ENCODE measurements at regions not wholly inside any gene's neighbourhood (a gene's known extent, or its start where the extent isn't known, plus 50 kb on each side); places are given as distances from the start of the nearest gene placed in this dataset.

DNA sequence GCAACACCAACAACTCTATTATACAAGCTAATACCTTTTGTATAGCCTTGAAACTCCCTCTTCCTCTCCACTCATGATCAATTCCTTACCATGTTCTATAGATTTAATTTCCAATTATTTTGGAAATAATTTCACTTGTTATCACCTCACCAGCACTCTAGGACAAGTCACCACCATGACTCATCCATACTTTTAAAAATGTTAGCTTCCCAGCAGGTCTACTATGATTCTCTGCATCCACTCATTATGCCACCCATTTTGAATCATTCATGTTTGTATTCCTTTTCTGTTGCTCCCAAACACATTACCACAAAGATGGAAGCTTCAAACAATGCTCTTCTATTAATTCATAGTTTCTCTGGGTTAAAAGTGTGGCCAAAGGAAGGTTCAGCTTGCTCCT, 469.6 kb downstream of the PDGFC start:
- intact Hi-C loops (cut with micrococcal nuclease): no loop called here
- ATAC-seq (ENCODE audit: low read depth) (no peak), DNase-seq (no peak)
- Histone ChIP-seq H3K4me1 (ENCODE audit: control insufficient read depth in 2 of 2, insufficient read depth in 2 of 2, low read length in 2 of 2) (no peaks in the 10 kb centered on the region), H3K4me3 (ENCODE audit: control extremely low read depth in 1 of 5, extremely low read depth in 1 of 5, insufficient read depth in 1 of 5, low read depth in 2 of 5, low read length in 4 of 5) (no peak overlapping the region), H3K79me2 (ENCODE audit: control insufficient read depth, insufficient read depth, low read length) (no peaks in the 10 kb centered on the region), H3K27me3 (replicated peaks in 1 of 4; ENCODE audit: control extremely low read depth in 1 of 4, control insufficient read depth in 3 of 4, insufficient read depth in 4 of 4, low read length in 3 of 4) (no peaks in the 10 kb centered on the region), H3K36me3 (replicated peaks in 1 of 2; ENCODE audit: control extremely low read depth in 1 of 2, control insufficient read depth in 1 of 2, extremely low read depth in 1 of 2, insufficient read depth in 2 of 2, low read length in 1 of 2) (no peaks in the 10 kb centered on the region), H3K27ac (ENCODE audit: low read length in 2 of 2) (no peak overlapping the region), H3K9me3 (ENCODE audit: control extremely low read depth in 1 of 3, control insufficient read depth in 2 of 3, insufficient read depth in 1 of 3, low read length in 2 of 3) (peaks cover 0 to 9% (median 0%) of the 10 kb centered on the region in 3 donors), H3K9ac (ENCODE audit: low read length) (no peak overlapping the region), H4K20me1 (ENCODE audit: control insufficient read depth, insufficient read depth, low read length, poor library complexity, severe bottlenecking) (no peaks in the 10 kb centered on the region), H3K4me2 (replicated peaks; ENCODE audit: low read depth, low read length, poor library complexity, severe bottlenecking) (no peak overlapping the region), H2AFZ (ENCODE audit: insufficient read depth, low read depth, low read length, poor library complexity, severe bottlenecking) (no peak overlapping the region)
- Mint-ChIP-seq H3K4me3 (no peak overlapping the region), H3K27ac (no peak overlapping the region), H3K27me3 (no peaks in the 10 kb centered on the region), H3K9me3 (ENCODE audit: insufficient read depth) (no peaks in the 10 kb centered on the region), H3K4me1 (no peaks in the 10 kb centered on the region)
- no peak for TF ChIP-seq EZH2 (IDR thresholded peaks at IDR 0.05; ENCODE audit: borderline replicate concordance, insufficient read depth, low read depth, low read length, poor library complexity, severe bottlenecking)
- TF ChIP-seq, protein P1, sequence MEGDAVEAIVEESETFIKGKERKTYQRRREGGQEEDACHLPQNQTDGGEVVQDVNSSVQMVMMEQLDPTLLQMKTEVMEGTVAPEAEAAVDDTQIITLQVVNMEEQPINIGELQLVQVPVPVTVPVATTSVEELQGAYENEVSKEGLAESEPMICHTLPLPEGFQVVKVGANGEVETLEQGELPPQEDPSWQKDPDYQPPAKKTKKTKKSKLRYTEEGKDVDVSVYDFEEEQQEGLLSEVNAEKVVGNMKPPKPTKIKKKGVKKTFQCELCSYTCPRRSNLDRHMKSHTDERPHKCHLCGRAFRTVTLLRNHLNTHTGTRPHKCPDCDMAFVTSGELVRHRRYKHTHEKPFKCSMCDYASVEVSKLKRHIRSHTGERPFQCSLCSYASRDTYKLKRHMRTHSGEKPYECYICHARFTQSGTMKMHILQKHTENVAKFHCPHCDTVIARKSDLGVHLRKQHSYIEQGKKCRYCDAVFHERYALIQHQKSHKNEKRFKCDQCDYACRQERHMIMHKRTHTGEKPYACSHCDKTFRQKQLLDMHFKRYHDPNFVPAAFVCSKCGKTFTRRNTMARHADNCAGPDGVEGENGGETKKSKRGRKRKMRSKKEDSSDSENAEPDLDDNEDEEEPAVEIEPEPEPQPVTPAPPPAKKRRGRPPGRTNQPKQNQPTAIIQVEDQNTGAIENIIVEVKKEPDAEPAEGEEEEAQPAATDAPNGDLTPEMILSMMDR (IDR thresholded peaks at IDR 0.05): no peak
- ChIA-PET CTCF (no interaction called here), POLR2A (no interaction called here)

DNA sequence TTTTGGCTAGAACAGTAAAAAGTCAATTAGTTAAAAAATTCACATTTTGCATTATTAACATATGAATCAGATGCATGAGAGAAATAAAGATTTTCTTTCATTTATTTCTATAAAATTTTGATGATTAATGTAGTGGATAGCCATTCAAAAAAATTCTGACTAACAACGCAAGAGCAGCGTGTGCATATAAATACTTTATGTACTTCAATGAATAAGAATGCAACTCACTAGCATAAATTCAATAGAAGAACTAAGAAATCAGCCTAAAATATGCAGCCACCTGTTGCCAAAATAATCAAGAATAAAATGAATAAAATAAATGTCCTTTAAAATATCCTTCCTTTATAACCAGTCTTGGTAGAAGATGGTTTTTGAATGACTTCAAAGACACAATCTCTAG, 471.9 kb downstream of the PDGFC start:
- H3K9ac ChIP-seq (ENCODE audit: low read length): no peak overlapping the region
- H4K20me1 ChIP-seq (ENCODE audit: control insufficient read depth, insufficient read depth, low read length, poor library complexity, severe bottlenecking): no peaks in the 10 kb centered on the region
- ATAC-seq (ENCODE audit: low read depth): no peak
- DNase-seq: no peak
- intact Hi-C loops (cut with micrococcal nuclease): no loop called here
- no peaks in the 10 kb centered on the region for H3K9me3 ChIP-seq (ENCODE audit: control extremely low read depth in 1 of 3, control insufficient read depth in 2 of 3, insufficient read depth in 1 of 3, low read length in 2 of 3)
- no peak overlapping the region for H3K27ac Mint-ChIP-seq
- H3K27ac ChIP-seq (ENCODE audit: low read length in 2 of 2): no peak overlapping the region
- no peak overlapping the region for H3K4me3 ChIP-seq (ENCODE audit: control extremely low read depth in 1 of 5, extremely low read depth in 1 of 5, insufficient read depth in 1 of 5, low read depth in 2 of 5, low read length in 4 of 5)
- WGBS (ENCODE audit: insufficient coverage): no CpG with 5 or more reads among the region's 2 CpGs
- no peaks in the 10 kb centered on the region for H3K27me3 ChIP-seq (replicated peaks in 1 of 4; ENCODE audit: control extremely low read depth in 1 of 4, control insufficient read depth in 3 of 4, insufficient read depth in 4 of 4, low read length in 3 of 4)
- no peaks in the 10 kb centered on the region for H3K4me1 Mint-ChIP-seq
- TF ChIP-seq EZH2 (IDR thresholded peaks at IDR 0.05; ENCODE audit: borderline replicate concordance, insufficient read depth, low read depth, low read length, poor library complexity, severe bottlenecking): no peak
- TF ChIP-seq, protein P1 (IDR thresholded peaks at IDR 0.05): no peak
- ChIA-PET CTCF (no interaction called here), POLR2A (no interaction called here)
- no peak overlapping the region for H3K4me2 ChIP-seq (replicated peaks; ENCODE audit: low read depth, low read length, poor library complexity, severe bottlenecking)
- no peak overlapping the region for H2AFZ ChIP-seq (ENCODE audit: insufficient read depth, low read depth, low read length, poor library complexity, severe bottlenecking)
- H3K4me1 ChIP-seq (ENCODE audit: control insufficient read depth in 2 of 2, insufficient read depth in 2 of 2, low read length in 2 of 2): no peaks in the 10 kb centered on the region
- H3K9me3 Mint-ChIP-seq (ENCODE audit: insufficient read depth): no peaks in the 10 kb centered on the region
- no peak overlapping the region for H3K4me3 Mint-ChIP-seq
- H3K27me3 Mint-ChIP-seq: no peaks in the 10 kb centered on the region
- H3K36me3 ChIP-seq (replicated peaks in 1 of 2; ENCODE audit: control extremely low read depth in 1 of 2, control insufficient read depth in 1 of 2, extremely low read depth in 1 of 2, insufficient read depth in 2 of 2, low read length in 1 of 2): no peaks in the 10 kb centered on the region
- no peaks in the 10 kb centered on the region for H3K79me2 ChIP-seq (ENCODE audit: control insufficient read depth, insufficient read depth, low read length)

Data from B cell (primary cell).